ENCODE measurements at regions not wholly inside any gene's neighbourhood (a gene's known extent, or its start where the extent isn't known, plus 50 kb on each side); places are given as distances from the start of the nearest gene placed in this dataset.

DNA sequence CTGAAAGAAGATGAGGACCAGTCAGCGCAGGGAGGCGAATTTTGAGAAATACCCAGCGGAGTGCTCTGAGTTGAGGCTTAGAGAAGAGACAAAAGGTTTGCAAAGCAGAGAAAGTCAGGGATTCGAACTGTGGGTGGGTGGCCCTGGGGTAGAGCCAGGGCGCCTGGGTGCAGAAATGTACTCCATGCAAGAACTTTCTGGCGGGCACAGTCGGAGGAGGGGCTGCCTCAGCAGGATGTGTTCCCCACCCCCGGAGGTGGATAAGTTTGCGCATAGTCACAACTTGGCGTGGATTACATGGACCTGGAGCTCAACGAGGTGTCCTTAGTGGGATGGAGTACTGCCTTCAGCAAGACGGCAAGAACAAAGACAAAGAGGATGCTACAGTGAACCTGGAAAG lies 117.3 kb upstream of the ALDH1A3 start:
- H3K9me3 ChIP-seq (ENCODE audit: control insufficient read depth in 4 of 4, low read length in 3 of 4) = peaks cover 0 to 2% (median 0%) of the 10 kb centered on the region in 4 donors
- H3K4me3 ChIP-seq (ENCODE audit: low read depth in 1 of 3, low read length in 3 of 3) = no peak overlapping the region
- TF ChIP-seq RXRA (IDR thresholded peaks at IDR 0.05) = no peak
- TF ChIP-seq HNF4A (conservative IDR thresholded peaks at IDR 0.05) = no peak
- no peak for TF ChIP-seq RAD21 (IDR thresholded peaks at IDR 0.05)
- no peak for TF ChIP-seq YY1 (IDR thresholded peaks at IDR 0.05)
- no peak for TF ChIP-seq NR2F2 (IDR thresholded peaks at IDR 0.05)
- no peak for TF ChIP-seq HNF4G (IDR thresholded peaks at IDR 0.05)
- TF ChIP-seq TAF1 (conservative IDR thresholded peaks at IDR 0.05) = no peak
- TF ChIP-seq GABPA (IDR thresholded peaks at IDR 0.05 in 1 of 2, conservative IDR thresholded peaks at IDR 0.05 in 1 of 2) = no peak
- TF ChIP-seq, protein P1, sequence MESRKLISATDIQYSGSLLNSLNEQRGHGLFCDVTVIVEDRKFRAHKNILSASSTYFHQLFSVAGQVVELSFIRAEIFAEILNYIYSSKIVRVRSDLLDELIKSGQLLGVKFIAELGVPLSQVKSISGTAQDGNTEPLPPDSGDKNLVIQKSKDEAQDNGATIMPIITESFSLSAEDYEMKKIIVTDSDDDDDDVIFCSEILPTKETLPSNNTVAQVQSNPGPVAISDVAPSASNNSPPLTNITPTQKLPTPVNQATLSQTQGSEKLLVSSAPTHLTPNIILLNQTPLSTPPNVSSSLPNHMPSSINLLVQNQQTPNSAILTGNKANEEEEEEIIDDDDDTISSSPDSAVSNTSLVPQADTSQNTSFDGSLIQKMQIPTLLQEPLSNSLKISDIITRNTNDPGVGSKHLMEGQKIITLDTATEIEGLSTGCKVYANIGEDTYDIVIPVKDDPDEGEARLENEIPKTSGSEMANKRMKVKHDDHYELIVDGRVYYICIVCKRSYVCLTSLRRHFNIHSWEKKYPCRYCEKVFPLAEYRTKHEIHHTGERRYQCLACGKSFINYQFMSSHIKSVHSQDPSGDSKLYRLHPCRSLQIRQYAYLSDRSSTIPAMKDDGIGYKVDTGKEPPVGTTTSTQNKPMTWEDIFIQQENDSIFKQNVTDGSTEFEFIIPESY (IDR thresholded peaks at IDR 0.05) = no peak
- no peak for TF ChIP-seq SP1 (IDR thresholded peaks at IDR 0.05)
- no peak for TF ChIP-seq FOXA1 (IDR thresholded peaks at IDR 0.05)
- TF ChIP-seq, protein P2, sequence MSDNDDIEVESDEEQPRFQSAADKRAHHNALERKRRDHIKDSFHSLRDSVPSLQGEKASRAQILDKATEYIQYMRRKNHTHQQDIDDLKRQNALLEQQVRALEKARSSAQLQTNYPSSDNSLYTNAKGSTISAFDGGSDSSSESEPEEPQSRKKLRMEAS (IDR thresholded peaks at IDR 0.05) = no peak
- no peak for TF ChIP-seq JUND (IDR thresholded peaks at IDR 0.05)
- TF ChIP-seq EGR1 (IDR thresholded peaks at IDR 0.05; ENCODE audit: low read depth in 2 of 2) = no peak
- TF ChIP-seq, protein P3, sequence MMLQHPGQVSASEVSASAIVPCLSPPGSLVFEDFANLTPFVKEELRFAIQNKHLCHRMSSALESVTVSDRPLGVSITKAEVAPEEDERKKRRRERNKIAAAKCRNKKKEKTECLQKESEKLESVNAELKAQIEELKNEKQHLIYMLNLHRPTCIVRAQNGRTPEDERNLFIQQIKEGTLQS (IDR thresholded peaks at IDR 0.05) = no peak
- TF ChIP-seq FOXA2 (IDR thresholded peaks at IDR 0.05) = no peak
- TF ChIP-seq, protein P4, sequence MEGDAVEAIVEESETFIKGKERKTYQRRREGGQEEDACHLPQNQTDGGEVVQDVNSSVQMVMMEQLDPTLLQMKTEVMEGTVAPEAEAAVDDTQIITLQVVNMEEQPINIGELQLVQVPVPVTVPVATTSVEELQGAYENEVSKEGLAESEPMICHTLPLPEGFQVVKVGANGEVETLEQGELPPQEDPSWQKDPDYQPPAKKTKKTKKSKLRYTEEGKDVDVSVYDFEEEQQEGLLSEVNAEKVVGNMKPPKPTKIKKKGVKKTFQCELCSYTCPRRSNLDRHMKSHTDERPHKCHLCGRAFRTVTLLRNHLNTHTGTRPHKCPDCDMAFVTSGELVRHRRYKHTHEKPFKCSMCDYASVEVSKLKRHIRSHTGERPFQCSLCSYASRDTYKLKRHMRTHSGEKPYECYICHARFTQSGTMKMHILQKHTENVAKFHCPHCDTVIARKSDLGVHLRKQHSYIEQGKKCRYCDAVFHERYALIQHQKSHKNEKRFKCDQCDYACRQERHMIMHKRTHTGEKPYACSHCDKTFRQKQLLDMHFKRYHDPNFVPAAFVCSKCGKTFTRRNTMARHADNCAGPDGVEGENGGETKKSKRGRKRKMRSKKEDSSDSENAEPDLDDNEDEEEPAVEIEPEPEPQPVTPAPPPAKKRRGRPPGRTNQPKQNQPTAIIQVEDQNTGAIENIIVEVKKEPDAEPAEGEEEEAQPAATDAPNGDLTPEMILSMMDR (IDR thresholded peaks at IDR 0.05; ENCODE audit: low read depth, low read length, missing input control) = no peak
- TF ChIP-seq, protein P5, sequence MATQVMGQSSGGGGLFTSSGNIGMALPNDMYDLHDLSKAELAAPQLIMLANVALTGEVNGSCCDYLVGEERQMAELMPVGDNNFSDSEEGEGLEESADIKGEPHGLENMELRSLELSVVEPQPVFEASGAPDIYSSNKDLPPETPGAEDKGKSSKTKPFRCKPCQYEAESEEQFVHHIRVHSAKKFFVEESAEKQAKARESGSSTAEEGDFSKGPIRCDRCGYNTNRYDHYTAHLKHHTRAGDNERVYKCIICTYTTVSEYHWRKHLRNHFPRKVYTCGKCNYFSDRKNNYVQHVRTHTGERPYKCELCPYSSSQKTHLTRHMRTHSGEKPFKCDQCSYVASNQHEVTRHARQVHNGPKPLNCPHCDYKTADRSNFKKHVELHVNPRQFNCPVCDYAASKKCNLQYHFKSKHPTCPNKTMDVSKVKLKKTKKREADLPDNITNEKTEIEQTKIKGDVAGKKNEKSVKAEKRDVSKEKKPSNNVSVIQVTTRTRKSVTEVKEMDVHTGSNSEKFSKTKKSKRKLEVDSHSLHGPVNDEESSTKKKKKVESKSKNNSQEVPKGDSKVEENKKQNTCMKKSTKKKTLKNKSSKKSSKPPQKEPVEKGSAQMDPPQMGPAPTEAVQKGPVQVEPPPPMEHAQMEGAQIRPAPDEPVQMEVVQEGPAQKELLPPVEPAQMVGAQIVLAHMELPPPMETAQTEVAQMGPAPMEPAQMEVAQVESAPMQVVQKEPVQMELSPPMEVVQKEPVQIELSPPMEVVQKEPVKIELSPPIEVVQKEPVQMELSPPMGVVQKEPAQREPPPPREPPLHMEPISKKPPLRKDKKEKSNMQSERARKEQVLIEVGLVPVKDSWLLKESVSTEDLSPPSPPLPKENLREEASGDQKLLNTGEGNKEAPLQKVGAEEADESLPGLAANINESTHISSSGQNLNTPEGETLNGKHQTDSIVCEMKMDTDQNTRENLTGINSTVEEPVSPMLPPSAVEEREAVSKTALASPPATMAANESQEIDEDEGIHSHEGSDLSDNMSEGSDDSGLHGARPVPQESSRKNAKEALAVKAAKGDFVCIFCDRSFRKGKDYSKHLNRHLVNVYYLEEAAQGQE (IDR thresholded peaks at IDR 0.05) = no peak
- H3K27ac ChIP-seq (ENCODE audit: low read depth in 1 of 2, low read length in 2 of 2) = no peak overlapping the region
- peaks cover 0 to 5% (median 2%) of the 10 kb centered on the region in 4 donors for H3K27me3 ChIP-seq (ENCODE audit: control insufficient read depth in 4 of 4, insufficient read depth in 4 of 4, low read length in 3 of 4)
- 75% methylated on average over 12 of the region's 12 CpGs for WGBS
- H3K36me3 ChIP-seq (ENCODE audit: control insufficient read depth in 4 of 4, insufficient read depth in 3 of 4, low read depth in 1 of 4, low read length in 3 of 4) = no peaks in the 10 kb centered on the region
- no peak overlapping the region for H3K9ac ChIP-seq (ENCODE audit: low read depth in 1 of 2, low read length in 2 of 2)
- H3K4me1 ChIP-seq (ENCODE audit: control insufficient read depth in 4 of 4, insufficient read depth in 4 of 4, low read length in 3 of 4) = no peaks in the 10 kb centered on the region
- no peak for DNase-seq (ENCODE audit: low spot score)

Data from liver (tissue), 8 donors.